Esophagus squamous epithelium (tissue), 4 donors: ENCODE measurements at regions not wholly inside any gene's neighbourhood (a gene's known extent, or its start where the extent isn't known, plus 50 kb on each side); places are given as distances from the start of the nearest gene placed in this dataset.

Experiments
- POLR2A ChIP-seq, 4 donors: fragments of 450-650 bp; IDR thresholded peaks; one replicate each; pipeline ENCODE4 v1.6.1; 2017; ENCODE audit warnings: antibody characterized with exemption in 4 of 4, mild to moderate bottlenecking in 4 of 4, moderate library complexity in 3 of 4
- TF ChIP-seq, protein P1 (sequence below), 6 experiments: fragments of 450-650 bp in 4 of 6; fragments of 200-600 bp in 2 of 6; sonication (generic) in 2 of 6; IDR thresholded peaks; one replicate each; pipeline ENCODE4 v1.5.1; 2016 to 2019; ENCODE audit warnings: antibody characterized with exemption in 6 of 6, mild to moderate bottlenecking in 4 of 6, moderate library complexity in 4 of 6

GRCh38 chr1:18546026-18546425 is 65.3 kb downstream of the KLHDC7A start:
- TF ChIP-seq, protein P1, sequence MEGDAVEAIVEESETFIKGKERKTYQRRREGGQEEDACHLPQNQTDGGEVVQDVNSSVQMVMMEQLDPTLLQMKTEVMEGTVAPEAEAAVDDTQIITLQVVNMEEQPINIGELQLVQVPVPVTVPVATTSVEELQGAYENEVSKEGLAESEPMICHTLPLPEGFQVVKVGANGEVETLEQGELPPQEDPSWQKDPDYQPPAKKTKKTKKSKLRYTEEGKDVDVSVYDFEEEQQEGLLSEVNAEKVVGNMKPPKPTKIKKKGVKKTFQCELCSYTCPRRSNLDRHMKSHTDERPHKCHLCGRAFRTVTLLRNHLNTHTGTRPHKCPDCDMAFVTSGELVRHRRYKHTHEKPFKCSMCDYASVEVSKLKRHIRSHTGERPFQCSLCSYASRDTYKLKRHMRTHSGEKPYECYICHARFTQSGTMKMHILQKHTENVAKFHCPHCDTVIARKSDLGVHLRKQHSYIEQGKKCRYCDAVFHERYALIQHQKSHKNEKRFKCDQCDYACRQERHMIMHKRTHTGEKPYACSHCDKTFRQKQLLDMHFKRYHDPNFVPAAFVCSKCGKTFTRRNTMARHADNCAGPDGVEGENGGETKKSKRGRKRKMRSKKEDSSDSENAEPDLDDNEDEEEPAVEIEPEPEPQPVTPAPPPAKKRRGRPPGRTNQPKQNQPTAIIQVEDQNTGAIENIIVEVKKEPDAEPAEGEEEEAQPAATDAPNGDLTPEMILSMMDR (IDR thresholded peaks at IDR 0.05), result no peak
- no peak for TF ChIP-seq POLR2A (IDR thresholded peaks at IDR 0.05)
